K562 (cell line): ENCODE measurements at regions not wholly inside any gene's neighbourhood (a gene's known extent, or its start where the extent isn't known, plus 50 kb on each side); places are given as distances from the start of the nearest gene placed in this dataset.
A peak's percentile ranks its signal among the peaks of the same experiment; 100 is the strongest.

Source experiments
- ATAC-seq: fragments of 200-7000 bp; cut with Tn5 transposase; 3 replicates; pipeline ENCODE4 v1.9.1; 2020; ENCODE audit warnings: moderate library complexity
- BruUV-seq: library from RNA; stranded (reverse); fragments of 400-500 nt; replicated peaks from 2 replicates; lab custom pipeline; 2021; lab: Mats Ljungman, UMichigan
- CTCF ChIA-PET: fragments of 300-600 bp; formaldehyde crosslinking; extraction: SDS; loops from one replicate; lab custom pipeline; 2021; ENCODE audit warnings: low intra/inter-chr PET ratio; lab: Yijun Ruan, JAX
- POLR2A ChIA-PET: fragments of 300-600, 350-650 bp; sonication (Branson Sonifier 250); formaldehyde crosslinking; extraction: SDS; loops from one replicate; lab custom pipeline; 2021; ENCODE audit warnings: antibody characterized with exemption, inconsistent platforms; lab: Yijun Ruan, JAX
- DNase-seq, 4 experiments: peaks; one replicate each; pipeline versions ENCODE4 v3.0.0 to v3.0.0-alpha.2; 2011 to 2018; ENCODE audit warnings: low spot score in 3 of 4, mixed read lengths in 3 of 4; ENCODE audit errors: extremely low read depth in 1 of 4
- FAIRE-seq: peaks from 2 replicates; lab custom pipeline; 2011; peaks lifted over from hg19 to GRCh38; lab: Jason Lieb, UNC
- H2AFZ ChIP-seq: 2 replicates; pipeline ENCODE4 v1.6.0; 2011; ENCODE audit warnings: low read depth, low read length, control low read depth, inconsistent platforms
- H3K27ac ChIP-seq: fragments of 200-600 bp; 3 replicates; pipeline ENCODE4 v1.8.0; 2011; ENCODE audit warnings: low read depth, mild to moderate bottlenecking, control low read depth, inconsistent platforms, low read length, moderate library complexity, mixed read lengths; ENCODE audit errors: extremely low read depth
- H3K27me3 ChIP-seq, 2 experiments: fragments of 300-600 bp in 1 of 2; 2 replicates in 1 of 2; 3 replicates in 1 of 2; pipeline versions ENCODE4 v1.6.0 to v1.8.0; 2011; ENCODE audit warnings: inconsistent platforms in 2 of 2, low read length in 2 of 2, mild to moderate bottlenecking in 1 of 2, mixed read lengths in 1 of 2, moderate library complexity in 1 of 2; ENCODE audit not compliant: control insufficient read depth in 2 of 2, insufficient read depth in 2 of 2
- H3K36me3 ChIP-seq: fragments of 300-600 bp; 3 replicates; pipeline ENCODE4 v1.8.0; 2011; ENCODE audit warnings: mild to moderate bottlenecking, low read length, inconsistent platforms; ENCODE audit not compliant: control insufficient read depth, insufficient read depth
- H3K4me1 ChIP-seq, 2 experiments: fragments of 200-600 bp in 1 of 2; replicated peaks in 1 of 2; 2 replicates in 1 of 2; 3 replicates in 1 of 2; pipeline versions ENCODE4 v1.5.1 to v1.8.0; 2011; ENCODE audit warnings: inconsistent platforms in 2 of 2, low read length in 2 of 2, mild to moderate bottlenecking in 1 of 2, mixed read lengths in 1 of 2, moderate library complexity in 1 of 2; ENCODE audit not compliant: control insufficient read depth in 2 of 2, insufficient read depth in 2 of 2
- H3K4me2 ChIP-seq: 2 replicates; pipeline ENCODE4 v1.6.1; 2011; ENCODE audit warnings: low read length, control low read depth, inconsistent platforms, mixed read lengths; ENCODE audit not compliant: insufficient read depth
- H3K4me3 ChIP-seq: fragments of 200-600 bp; sonication (generic), shearing (Covaris generic); 2 replicates; pipeline ENCODE4 v1.5.1; 2016; ENCODE audit warnings: control low read depth, inconsistent platforms
- H3K79me2 ChIP-seq: fragments of 200-600 bp; 3 replicates; pipeline ENCODE4 v1.8.0; 2011; ENCODE audit warnings: low read length, inconsistent platforms; ENCODE audit not compliant: control insufficient read depth, insufficient read depth
- H3K9ac ChIP-seq, 2 experiments: 2 replicates each; pipeline versions ENCODE4 v1.6.0 to v1.6.1; 2011; ENCODE audit warnings: low read depth in 2 of 2, low read length in 2 of 2, control low read depth in 1 of 2, inconsistent platforms in 1 of 2, mild to moderate bottlenecking in 1 of 2, mixed read lengths in 1 of 2; ENCODE audit not compliant: insufficient read depth in 1 of 2
- H3K9me1 ChIP-seq: one replicate; pipeline ENCODE4 v1.6.0; 2011; ENCODE audit warnings: inconsistent platforms, mild to moderate bottlenecking, low read length, moderate library complexity; ENCODE audit not compliant: control insufficient read depth, insufficient read depth
- H3K9me3 ChIP-seq: replicated peaks from 2 replicates; pipeline ENCODE4 v1.5.1; 2011; ENCODE audit warnings: low read depth, low read length, inconsistent platforms; ENCODE audit not compliant: control insufficient read depth, insufficient read depth
- H4K20me1 ChIP-seq: replicated peaks from 2 replicates; pipeline ENCODE4 v1.6.1; 2011; ENCODE audit warnings: low read length, inconsistent platforms, mixed read lengths; ENCODE audit not compliant: control insufficient read depth, insufficient read depth
- ATF1 ChIP-seq, 2 experiments: fragments of 450-650 bp in 1 of 2; IDR thresholded peaks; 2 replicates each; pipeline ENCODE4 v1.6.1; 2016; ENCODE audit warnings: missing compliant biosample characterization in 1 of 2, missing genetic modification characterization in 1 of 2
- CTCF ChIP-seq, 3 experiments: IDR thresholded peaks in 2 of 3; conservative IDR thresholded peaks in 1 of 3; 2 replicates each; pipeline ENCODE4 v1.5.1; 2011 to 2012; ENCODE audit warnings: low read length in 3 of 3, mild to moderate bottlenecking in 3 of 3, control low read depth in 2 of 3, improper control_type of control experiment in 1 of 3, inconsistent platforms in 1 of 3, low read depth in 1 of 3, mixed read lengths in 1 of 3, moderate library complexity in 1 of 3; ENCODE audit not compliant: insufficient read depth in 2 of 3
- NCOA6 ChIP-seq: fragments of 450-650 bp; IDR thresholded peaks from 2 replicates; pipeline ENCODE4 v1.6.1; 2017; ENCODE audit warnings: mild to moderate bottlenecking
- NKRF ChIP-seq: fragments of 450-650 bp; IDR thresholded peaks from 2 replicates; pipeline ENCODE4 v1.6.1; 2016; ENCODE audit warnings: borderline replicate concordance
- PURB ChIP-seq: sonication (generic); formaldehyde crosslinking; IDR thresholded peaks from 2 replicates; pipeline ENCODE4 v1.9.0; 2021; ENCODE audit warnings: low read depth, mild to moderate bottlenecking, missing genetic modification reagents
- RAD21 ChIP-seq, 2 experiments: fragments of 250-450 bp in 1 of 2; fragments of 450-650 bp in 1 of 2; sonication (Bioruptor Pico) in 1 of 2; formaldehyde crosslinking in 1 of 2; IDR thresholded peaks in 1 of 2; conservative IDR thresholded peaks in 1 of 2; 2 replicates each; pipeline versions ENCODE4 v1.4.0 to v1.8.0; 2020 to 2022; ENCODE audit warnings: mild to moderate bottlenecking in 2 of 2, moderate library complexity in 1 of 2
- YY1 ChIP-seq, 3 experiments: IDR thresholded peaks; 2 replicates each; pipeline ENCODE4 v1.6.1; 2011; ENCODE audit warnings: low read length in 2 of 3, mild to moderate bottlenecking in 2 of 3, moderate library complexity in 2 of 3, borderline replicate concordance in 1 of 3, control low read depth in 1 of 3, low read depth in 1 of 3; ENCODE audit not compliant: insufficient read depth in 3 of 3, insufficient replicate concordance in 2 of 3, control insufficient read depth in 1 of 3, insufficient read length in 1 of 3; ENCODE audit errors: extremely low read depth in 1 of 3
- ZBTB11 ChIP-seq, 3 experiments: fragments of 200-800 bp in 1 of 3; fragments of 250-450 bp in 1 of 3; fragments of 450-650 bp in 1 of 3; sonication (Bioruptor Pico) in 1 of 3; sonication (Bioruptor generic) in 1 of 3; formaldehyde crosslinking in 1 of 3; IDR thresholded peaks; 2 replicates each; pipeline versions ENCODE4 v1.6.1 to v1.8.0; 2016 to 2022; ENCODE audit warnings: mild to moderate bottlenecking in 2 of 3, missing genetic modification characterization in 2 of 3, missing compliant biosample characterization in 1 of 3, moderate library complexity in 1 of 3
- ZNF184 ChIP-seq: sonication (generic); formaldehyde crosslinking; IDR thresholded peaks from 2 replicates; pipeline ENCODE4 v1.5.0; 2020; ENCODE audit warnings: missing genetic modification reagents
- WGBS: fragments of 100-300 bp; shearing (Covaris generic); methylation state at CpG from one replicate; pipeline ENCODE4 v1.1.6; 2016; ENCODE audit warnings: low coverage, mixed read lengths; ENCODE audit not compliant: insufficient coverage; ENCODE audit errors: missing lambda C conversion rate; 5-methylcytosine and 5-hydroxymethylcytosine counted together
- in situ Hi-C: fragments of 300-500 bp; cut with MboI; formaldehyde crosslinking; loops from 4 replicates; pipeline ENCODE4 v1.15.0; 2018; ENCODE audit warnings: inconsistent platforms, mixed read lengths
- intact Hi-C: fragments of 100-400 bp; cut with micrococcal nuclease; formaldehyde crosslinking; loops from 2 replicates; pipeline ENCODE4 v1.14.2; 2022

GRCh38 chr13:80408270-80408669 is 67.3 kb upstream of the SPRY2 start:
- no peaks in the 10 kb centered on the region for H3K36me3 ChIP-seq
- no peak overlapping the region for H3K4me2 ChIP-seq
- BruUV-seq = no TSS peak
- intact Hi-C loops (loop anchor here (2.0 kb wide), 1 partner anchor 65 kb away; no protein-coding TSS in a partner anchor), in situ Hi-C loops (no loop called here)
- H3K9ac ChIP-seq = no peak overlapping the region
- no peaks in the 10 kb centered on the region for H3K79me2 ChIP-seq
- H3K9me3 ChIP-seq = no peaks in the 10 kb centered on the region
- H3K4me1 ChIP-seq = no peaks in the 10 kb centered on the region
- DNase-seq = peak in 2 of 4 experiments; percentile 6 to 34
- 0 out of 2 replicates have a peak overlapping the region, but pooled peaks have one; percentile 51 for H2AFZ ChIP-seq
- H3K27me3 ChIP-seq = no peaks in the 10 kb centered on the region
- no peaks in the 10 kb centered on the region for H4K20me1 ChIP-seq
- ChIA-PET POLR2A (no interaction called here), CTCF (no interaction called here)
- H3K4me3 ChIP-seq = no peak overlapping the region
- H3K9me1 ChIP-seq = no peaks in the 10 kb centered on the region
- 22% methylated on average over 5 of the region's 5 CpGs for WGBS
- ATAC-seq = peak; percentile 90
- no peak for FAIRE-seq
- no peak overlapping the region for H3K27ac ChIP-seq
- TF ChIP-seq ZBTB11 (CRISPR knock-in tag; IDR thresholded peaks at IDR 0.05) = no peak
- TF ChIP-seq PURB (CRISPR knock-in tag) = no peak
- TF ChIP-seq NKRF = no peak
- peak in 1 of 3 experiments; percentile 58 for TF ChIP-seq YY1 (IDR thresholded peaks at IDR 0.05; ENCODE audit: borderline replicate concordance in 1 of 3, control insufficient read depth in 1 of 3, extremely low read depth in 1 of 3, insufficient read depth in 3 of 3, insufficient read length in 1 of 3, insufficient replicate concordance in 2 of 3, low read depth in 1 of 3, low read length in 2 of 3)
- TF ChIP-seq CTCF (IDR thresholded peaks at IDR 0.05 in 2 of 3, conservative IDR thresholded peaks at IDR 0.05 in 1 of 3; ENCODE audit: insufficient read depth in 2 of 3, low read depth in 1 of 3, low read length in 3 of 3) = peak; percentile 22 to 46 (median 42); a peak in 2 of 6 replicates
- TF ChIP-seq ATF1 (CRISPR knock-in tag; IDR thresholded peaks at IDR 0.05) = no peak
- no peak for TF ChIP-seq ATF1 (tag; IDR thresholded peaks at IDR 0.05)
- TF ChIP-seq ZNF184 (CRISPR knock-in tag) = no peak
- TF ChIP-seq RAD21 (CRISPR knock-in tag; conservative IDR thresholded peaks at IDR 0.05 in 1 of 2, IDR thresholded peaks at IDR 0.05 in 1 of 2) = peak; percentile 11 to 39; a peak in 1 of 4 replicates
- TF ChIP-seq NCOA6 = no peak
